HL-60 (cell line): ENCODE measurements at regions not wholly inside any gene's neighbourhood (a gene's known extent, or its start where the extent isn't known, plus 50 kb on each side); places are given as distances from the start of the nearest gene placed in this dataset.

Source experiments
- REST ChIP-seq: IDR thresholded peaks from 2 replicates; pipeline ENCODE4 v1.6.1; 2012; ENCODE audit warnings: low read depth; ENCODE audit not compliant: insufficient replicate concordance
- TF ChIP-seq, protein P1 (sequence below): IDR thresholded peaks from one replicate; pipeline ENCODE4 v1.5.1; 2011; ENCODE audit warnings: low read length, control low read depth, inconsistent platforms; ENCODE audit not compliant: insufficient read depth

DNA sequence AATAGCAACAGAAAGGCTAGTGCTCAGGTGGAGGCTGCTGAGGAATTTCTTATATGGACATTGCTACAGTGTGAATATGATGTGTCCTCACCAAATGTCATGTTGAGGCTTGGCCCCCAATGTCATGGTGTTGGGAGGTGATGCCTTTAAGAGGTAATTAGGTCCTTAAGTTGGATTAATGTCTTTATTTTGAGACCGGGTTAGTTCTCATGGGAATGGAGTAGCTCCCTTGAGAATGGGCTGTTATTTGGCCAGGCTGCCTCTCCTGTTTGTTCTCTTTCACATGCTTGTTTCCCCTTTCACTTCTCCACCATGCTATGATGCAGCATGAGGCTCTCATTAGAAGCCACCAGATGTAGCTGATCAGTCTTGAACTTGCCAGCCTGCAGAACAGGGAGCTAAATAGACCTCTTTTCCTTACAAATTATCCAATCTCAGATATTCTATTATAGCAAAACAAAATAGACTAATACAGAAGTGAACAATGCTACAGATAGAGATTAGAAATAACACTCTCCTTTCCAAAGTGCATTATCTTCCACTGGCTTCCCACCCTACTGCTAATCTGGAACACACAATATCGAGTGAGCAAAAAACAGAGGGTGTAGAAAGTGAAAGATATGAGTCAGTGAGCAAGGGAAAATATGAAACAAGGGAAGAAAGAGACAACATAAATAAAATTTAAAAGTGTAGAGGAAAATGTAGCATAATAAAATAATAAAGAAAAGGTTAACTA is 160.2 kb downstream of the NTMT2 start:
- TF ChIP-seq, protein P1, sequence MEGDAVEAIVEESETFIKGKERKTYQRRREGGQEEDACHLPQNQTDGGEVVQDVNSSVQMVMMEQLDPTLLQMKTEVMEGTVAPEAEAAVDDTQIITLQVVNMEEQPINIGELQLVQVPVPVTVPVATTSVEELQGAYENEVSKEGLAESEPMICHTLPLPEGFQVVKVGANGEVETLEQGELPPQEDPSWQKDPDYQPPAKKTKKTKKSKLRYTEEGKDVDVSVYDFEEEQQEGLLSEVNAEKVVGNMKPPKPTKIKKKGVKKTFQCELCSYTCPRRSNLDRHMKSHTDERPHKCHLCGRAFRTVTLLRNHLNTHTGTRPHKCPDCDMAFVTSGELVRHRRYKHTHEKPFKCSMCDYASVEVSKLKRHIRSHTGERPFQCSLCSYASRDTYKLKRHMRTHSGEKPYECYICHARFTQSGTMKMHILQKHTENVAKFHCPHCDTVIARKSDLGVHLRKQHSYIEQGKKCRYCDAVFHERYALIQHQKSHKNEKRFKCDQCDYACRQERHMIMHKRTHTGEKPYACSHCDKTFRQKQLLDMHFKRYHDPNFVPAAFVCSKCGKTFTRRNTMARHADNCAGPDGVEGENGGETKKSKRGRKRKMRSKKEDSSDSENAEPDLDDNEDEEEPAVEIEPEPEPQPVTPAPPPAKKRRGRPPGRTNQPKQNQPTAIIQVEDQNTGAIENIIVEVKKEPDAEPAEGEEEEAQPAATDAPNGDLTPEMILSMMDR, result no peak
- TF ChIP-seq REST, result no peak
